H9 (cell line): ENCODE measurements at regions not wholly inside any gene's neighbourhood (a gene's known extent, or its start where the extent isn't known, plus 50 kb on each side); places are given as distances from the start of the nearest gene placed in this dataset.

Experiments
- DNase-seq: peaks from one replicate; pipeline ENCODE4 v3.0.0-alpha.2; 2017
- H2AFZ ChIP-seq: one replicate; pipeline ENCODE4 v1.6.1; 2013; ENCODE audit warnings: mild to moderate bottlenecking, low read length, control low read depth, moderate library complexity
- H2AK5ac ChIP-seq: 2 replicates; pipeline ENCODE4 v1.6.1; 2013; ENCODE audit warnings: low read length, control low read depth, mixed read lengths; ENCODE audit not compliant: insufficient read length
- H2BK120ac ChIP-seq: one replicate; pipeline ENCODE4 v1.6.1; 2013; ENCODE audit warnings: low read depth, mild to moderate bottlenecking, low read length, control low read depth, inconsistent platforms; ENCODE audit not compliant: poor library complexity, severe bottlenecking
- H2BK12ac ChIP-seq: 2 replicates; pipeline ENCODE4 v1.6.1; 2013; ENCODE audit warnings: low read length, control low read depth, mixed read lengths, low read depth; ENCODE audit not compliant: insufficient read length
- H2BK15ac ChIP-seq: 2 replicates; pipeline ENCODE4 v1.6.1; 2013; ENCODE audit warnings: low read depth, low read length, control low read depth
- H2BK20ac ChIP-seq: one replicate; pipeline ENCODE4 v1.6.1; 2013; ENCODE audit warnings: low read depth, mild to moderate bottlenecking, low read length, control low read depth, inconsistent platforms; ENCODE audit not compliant: poor library complexity, severe bottlenecking
- H2BK5ac ChIP-seq: 2 replicates; pipeline ENCODE4 v1.6.1; 2013; ENCODE audit warnings: low read length, control low read depth, mixed read lengths; ENCODE audit not compliant: insufficient read length
- H3K14ac ChIP-seq: 2 replicates; pipeline ENCODE4 v1.6.1; 2013; ENCODE audit warnings: low read length, control low read depth; ENCODE audit not compliant: insufficient read depth
- H3K18ac ChIP-seq: 2 replicates; pipeline ENCODE4 v1.6.1; 2013; ENCODE audit warnings: low read depth, mild to moderate bottlenecking, mixed read lengths, low read length, control low read depth; ENCODE audit not compliant: insufficient read length
- H3K23ac ChIP-seq: 2 replicates; pipeline ENCODE4 v1.6.1; 2013; ENCODE audit warnings: low read length, control low read depth, mixed read lengths, low read depth; ENCODE audit not compliant: insufficient read length
- H3K23me2 ChIP-seq: 2 replicates; pipeline ENCODE4 v1.6.1; 2013; ENCODE audit warnings: low read depth, mild to moderate bottlenecking, mixed read lengths, low read length, control low read depth; ENCODE audit not compliant: insufficient read length, poor library complexity, severe bottlenecking
- H3K27ac ChIP-seq: 2 replicates; pipeline ENCODE4 v1.5.1; 2013; ENCODE audit warnings: low read length, control low read depth, mixed read lengths, low read depth; ENCODE audit not compliant: insufficient read length
- H3K27me3 ChIP-seq: 2 replicates; pipeline ENCODE4 v1.6.1; 2013; ENCODE audit warnings: low read length, control low read depth, inconsistent platforms; ENCODE audit not compliant: insufficient read depth
- H3K4ac ChIP-seq: 2 replicates; pipeline ENCODE4 v1.6.1; 2013; ENCODE audit warnings: low read depth, mild to moderate bottlenecking, control low read depth, inconsistent platforms, low read length, moderate library complexity
- H3K4me1 ChIP-seq: 2 replicates; pipeline ENCODE4 v1.6.1; 2013; ENCODE audit warnings: low read length, control low read depth, inconsistent platforms; ENCODE audit not compliant: insufficient read depth
- H3K4me2 ChIP-seq: 2 replicates; pipeline ENCODE4 v1.6.1; 2013; ENCODE audit warnings: low read length, control low read depth, mixed read lengths; ENCODE audit not compliant: insufficient read length, insufficient read depth
- H3K56ac ChIP-seq: 2 replicates; pipeline ENCODE4 v1.6.1; 2013; ENCODE audit warnings: low read depth, mild to moderate bottlenecking, mixed read lengths, low read length, control low read depth; ENCODE audit not compliant: insufficient read length
- H3K79me1 ChIP-seq: 2 replicates; pipeline ENCODE4 v1.6.1; 2013; ENCODE audit warnings: low read depth, mild to moderate bottlenecking, moderate library complexity, low read length, control low read depth, inconsistent platforms; ENCODE audit not compliant: insufficient read depth, poor library complexity, severe bottlenecking
- H3K79me2 ChIP-seq: 2 replicates; pipeline ENCODE4 v1.6.1; 2013; ENCODE audit warnings: low read length, control low read depth, inconsistent platforms; ENCODE audit not compliant: insufficient read depth
- H3K9ac ChIP-seq: 2 replicates; pipeline ENCODE4 v1.6.1; 2013; ENCODE audit warnings: low read length, control low read depth, mixed read lengths; ENCODE audit not compliant: insufficient read length; ENCODE audit errors: extremely low read depth
- H3K9me3 ChIP-seq: one replicate; pipeline ENCODE4 v1.6.1; 2013; ENCODE audit warnings: low read depth, low read length, inconsistent platforms; ENCODE audit not compliant: control insufficient read depth
- H3T11ph ChIP-seq: one replicate; pipeline ENCODE4 v1.6.1; 2013; ENCODE audit warnings: mild to moderate bottlenecking, low read length, control low read depth, inconsistent platforms
- H4K20me1 ChIP-seq: one replicate; pipeline ENCODE4 v1.6.1; 2013; ENCODE audit not compliant: control insufficient read depth, insufficient read length, insufficient read depth
- H4K5ac ChIP-seq: 2 replicates; pipeline ENCODE4 v1.6.1; 2013; ENCODE audit warnings: low read depth, mild to moderate bottlenecking, mixed read lengths, low read length, control low read depth; ENCODE audit not compliant: insufficient read length
- H4K8ac ChIP-seq: replicated peaks from 2 replicates; pipeline ENCODE4 v1.6.1; 2013; ENCODE audit warnings: low read length, control low read depth, mixed read lengths, low read depth; ENCODE audit not compliant: insufficient read length
- H4K91ac ChIP-seq: 2 replicates; pipeline ENCODE4 v1.6.1; 2013; ENCODE audit warnings: low read depth, mild to moderate bottlenecking, moderate library complexity, mixed read lengths, low read length, control low read depth; ENCODE audit not compliant: insufficient read length
- H3K27ac Mint-ChIP-seq, 3 experiments: 2 replicates in 2 of 3; 3 replicates in 1 of 3; pipeline ENCODE4 v1.8.0; 2020 to 2021; ENCODE audit warnings: mixed read lengths in 3 of 3, mild to moderate bottlenecking in 1 of 3, moderate library complexity in 1 of 3
- H3K27me3 Mint-ChIP-seq: 2 replicates; pipeline ENCODE4 v1.8.0; 2021; ENCODE audit warnings: low read depth, mild to moderate bottlenecking, moderate library complexity, mixed read lengths
- H3K36me3 Mint-ChIP-seq, 3 experiments: 2 replicates in 2 of 3; 3 replicates in 1 of 3; pipeline ENCODE4 v1.8.0; 2020 to 2021; ENCODE audit warnings: low read depth in 3 of 3, mixed read lengths in 3 of 3; ENCODE audit not compliant: insufficient read depth in 1 of 3
- H3K4me1 Mint-ChIP-seq, 2 experiments: 2 replicates each; pipeline ENCODE4 v1.8.0; 2020; ENCODE audit warnings: mixed read lengths in 2 of 2
- H3K4me3 Mint-ChIP-seq, 2 experiments: 2 replicates in 1 of 2; 3 replicates in 1 of 2; pipeline ENCODE4 v1.8.0; 2020 to 2021; ENCODE audit warnings: mild to moderate bottlenecking in 2 of 2, mixed read lengths in 2 of 2, moderate library complexity in 1 of 2
- H3K9me3 Mint-ChIP-seq, 2 experiments: 2 replicates in 1 of 2; 3 replicates in 1 of 2; pipeline ENCODE4 v1.8.0; 2020; ENCODE audit warnings: mild to moderate bottlenecking in 2 of 2, mixed read lengths in 2 of 2, moderate library complexity in 1 of 2
- WGBS: extraction: QIAGEN DNeasy Blood & Tissue Kit; methylation state at CpG from one replicate; pipeline ENCODE4 v1.1.7; 2013; ENCODE audit warnings: missing lambda C conversion rate, low lambda C conversion rate, mixed read lengths; ENCODE audit not compliant: insufficient read length; ENCODE audit errors: extremely low coverage; 5-methylcytosine and 5-hydroxymethylcytosine counted together
- TF ChIP-seq, protein P1 (sequence below): fragments of 200-600 bp; sonication (generic); conservative IDR thresholded peaks from 3 replicates; pipeline ENCODE4 v1.8.0; 2021; ENCODE audit warnings: antibody characterized with exemption, mild to moderate bottlenecking

DNA sequence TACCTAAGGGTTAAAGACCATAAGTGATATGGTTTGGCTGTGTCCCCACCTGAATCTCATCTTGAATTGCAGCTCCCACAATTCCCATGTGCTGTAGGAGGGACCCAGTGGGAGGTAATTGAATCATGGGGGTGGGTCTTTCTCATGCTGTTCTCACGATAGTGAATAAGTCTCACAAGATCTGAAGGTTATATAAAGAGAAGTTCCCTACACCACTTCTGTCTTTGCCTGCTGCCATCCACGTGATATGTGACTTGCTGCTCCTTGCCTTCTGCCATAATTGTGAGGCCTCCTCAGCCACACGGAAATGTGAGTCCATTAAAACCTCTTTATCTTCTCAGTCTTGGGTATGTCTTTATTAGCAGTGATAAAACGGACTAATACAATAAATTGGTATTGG lies 75.0 kb upstream of the CADPS start:
- Histone ChIP-seq H3K4me1 (peaks cover 5% of the 10 kb centered on the region; the same call in 1 of the 2 replicates), H3K23me2 (peaks cover 9% of the 10 kb centered on the region), H3K9ac (peak overlapping the region; percentile 44), H4K20me1 (no peaks in the 10 kb centered on the region), H2BK15ac (no peak overlapping the region), H3K79me1 (no peaks in the 10 kb centered on the region), H3T11ph (no peak overlapping the region), H4K8ac (no peak overlapping the region), H4K5ac (no peak overlapping the region), H3K4ac (no peak overlapping the region), H4K91ac (no peak overlapping the region), H2BK120ac (no peak overlapping the region), H3K4me2 (peak overlapping the region; percentile 74), H3K56ac (no peak overlapping the region), H3K9me3 (no peaks in the 10 kb centered on the region), H3K79me2 (no peaks in the 10 kb centered on the region), H3K27ac (peak overlapping the region; percentile 61), H2AK5ac (no peak overlapping the region), H3K27me3 (no peaks in the 10 kb centered on the region), H2BK5ac (no peak overlapping the region), H3K18ac (no peak overlapping the region), H3K14ac (no peak overlapping the region), H2BK20ac (no peak overlapping the region), H2AFZ (no peak overlapping the region), H2BK12ac (peak overlapping the region; percentile 50), H3K23ac (no peak overlapping the region)
- WGBS = no CpG with 5 or more reads among the region's 4 CpGs
- TF ChIP-seq, protein P1, sequence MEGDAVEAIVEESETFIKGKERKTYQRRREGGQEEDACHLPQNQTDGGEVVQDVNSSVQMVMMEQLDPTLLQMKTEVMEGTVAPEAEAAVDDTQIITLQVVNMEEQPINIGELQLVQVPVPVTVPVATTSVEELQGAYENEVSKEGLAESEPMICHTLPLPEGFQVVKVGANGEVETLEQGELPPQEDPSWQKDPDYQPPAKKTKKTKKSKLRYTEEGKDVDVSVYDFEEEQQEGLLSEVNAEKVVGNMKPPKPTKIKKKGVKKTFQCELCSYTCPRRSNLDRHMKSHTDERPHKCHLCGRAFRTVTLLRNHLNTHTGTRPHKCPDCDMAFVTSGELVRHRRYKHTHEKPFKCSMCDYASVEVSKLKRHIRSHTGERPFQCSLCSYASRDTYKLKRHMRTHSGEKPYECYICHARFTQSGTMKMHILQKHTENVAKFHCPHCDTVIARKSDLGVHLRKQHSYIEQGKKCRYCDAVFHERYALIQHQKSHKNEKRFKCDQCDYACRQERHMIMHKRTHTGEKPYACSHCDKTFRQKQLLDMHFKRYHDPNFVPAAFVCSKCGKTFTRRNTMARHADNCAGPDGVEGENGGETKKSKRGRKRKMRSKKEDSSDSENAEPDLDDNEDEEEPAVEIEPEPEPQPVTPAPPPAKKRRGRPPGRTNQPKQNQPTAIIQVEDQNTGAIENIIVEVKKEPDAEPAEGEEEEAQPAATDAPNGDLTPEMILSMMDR = no peak
- peaks cover 13 to 34% (median 27%) of the 10 kb centered on the region in 3 experiments for H3K36me3 Mint-ChIP-seq
- H3K4me1 Mint-ChIP-seq = peaks cover 47 to 51% of the 10 kb centered on the region in 2 experiments
- H3K9me3 Mint-ChIP-seq = no peaks in the 10 kb centered on the region
- H3K27me3 Mint-ChIP-seq = no peaks in the 10 kb centered on the region
- H3K4me3 Mint-ChIP-seq = peak overlapping the region; percentile 70 to 76
- peak; percentile 48 for DNase-seq
- H3K27ac Mint-ChIP-seq = peak overlapping the region; percentile 84 to 96 (median 93)
